ENCODE measurements at regions not wholly inside any gene's neighbourhood (a gene's known extent, or its start where the extent isn't known, plus 50 kb on each side); places are given as distances from the start of the nearest gene placed in this dataset.

- 94% methylated on average over 13 of the region's 13 CpGs for WGBS (ENCODE audit: low lambda C conversion rate, missing lambda C conversion rate)
- Histone ChIP-seq H3K9me3 (ENCODE audit: low read depth) (no peaks in the 10 kb centered on the region), H2AFZ (no peak overlapping the region), H3K4me1 (ENCODE audit: insufficient read depth) (no peaks in the 10 kb centered on the region), H3K27me3 (no peaks in the 10 kb centered on the region), H3K27ac (no peak overlapping the region), H3K9me2 (replicated peaks; ENCODE audit: insufficient read depth) (no peaks in the 10 kb centered on the region), H3K4me2 (no peak overlapping the region), H4K20me1 (ENCODE audit: insufficient read depth, poor library complexity, severe bottlenecking) (no peaks in the 10 kb centered on the region), H3K36me3 (replicated peaks; ENCODE audit: insufficient read depth, low read depth) (no peaks in the 10 kb centered on the region), H3K4me3 (no peak overlapping the region), H3K79me2 (no peaks in the 10 kb centered on the region)
- no peak for DNase-seq (ENCODE audit: low spot score)
- no peak for TF ChIP-seq EZH2phosphoT487 (IDR thresholded peaks at IDR 0.05; ENCODE audit: low read depth, severe bottlenecking, unreplicated experiment)
These were observed 1950.0 kb upstream of the IGFBP7 start for GRCh38 chr4:59060002-59060846.

- Histone ChIP-seq H3K36me3 (replicated peaks; ENCODE audit: insufficient read depth, low read depth) (no peaks in the 10 kb centered on the region), H3K4me2 (no peak overlapping the region), H3K79me2 (no peaks in the 10 kb centered on the region), H2AFZ (no peak overlapping the region), H3K27ac (no peak overlapping the region), H4K20me1 (ENCODE audit: insufficient read depth, poor library complexity, severe bottlenecking) (no peaks in the 10 kb centered on the region), H3K27me3 (no peaks in the 10 kb centered on the region), H3K9me2 (replicated peaks; ENCODE audit: insufficient read depth) (no peaks in the 10 kb centered on the region), H3K9me3 (ENCODE audit: low read depth) (no peaks in the 10 kb centered on the region), H3K4me1 (ENCODE audit: insufficient read depth) (no peaks in the 10 kb centered on the region), H3K4me3 (no peak overlapping the region)
- 68% methylated on average over 2 of the region's 2 CpGs for WGBS (ENCODE audit: low lambda C conversion rate, missing lambda C conversion rate)
- DNase-seq (ENCODE audit: low spot score), result no peak
- TF ChIP-seq EZH2 (IDR thresholded peaks at IDR 0.05; ENCODE audit: borderline replicate concordance), result no peak
- TF ChIP-seq EZH2phosphoT487 (IDR thresholded peaks at IDR 0.05; ENCODE audit: low read depth, severe bottlenecking, unreplicated experiment), result no peak
- TF ChIP-seq CTCF (IDR thresholded peaks at IDR 0.05; ENCODE audit: poor library complexity), result no peak
These were observed 1950.7 kb upstream of the IGFBP7 start for GRCh38 chr4:59060895-59061294.

GRCh38 chr4:59063015-59063720, 1953.0 kb upstream of the IGFBP7 start:
- H4K20me1 ChIP-seq (ENCODE audit: insufficient read depth, poor library complexity, severe bottlenecking), result no peaks in the 10 kb centered on the region
- no peak for DNase-seq (ENCODE audit: low spot score)
- no peak overlapping the region for H3K4me3 ChIP-seq
- 86% methylated on average over 4 of the region's 4 CpGs for WGBS (ENCODE audit: low lambda C conversion rate, missing lambda C conversion rate)
- H3K36me3 ChIP-seq (replicated peaks; ENCODE audit: insufficient read depth, low read depth), result no peaks in the 10 kb centered on the region
- H3K4me2 ChIP-seq, result no peak overlapping the region
- no peaks in the 10 kb centered on the region for H3K9me3 ChIP-seq (ENCODE audit: low read depth)
- H3K79me2 ChIP-seq, result no peaks in the 10 kb centered on the region
- no peaks in the 10 kb centered on the region for H3K27me3 ChIP-seq
- H3K27ac ChIP-seq, result no peak overlapping the region
- H3K9me2 ChIP-seq (replicated peaks; ENCODE audit: insufficient read depth), result no peaks in the 10 kb centered on the region
- H3K4me1 ChIP-seq (ENCODE audit: insufficient read depth), result no peaks in the 10 kb centered on the region
- H2AFZ ChIP-seq, result no peak overlapping the region
- TF ChIP-seq EZH2phosphoT487 (IDR thresholded peaks at IDR 0.05; ENCODE audit: low read depth, severe bottlenecking, unreplicated experiment) (no peak), CTCF (IDR thresholded peaks at IDR 0.05; ENCODE audit: poor library complexity) (no peak), EZH2 (IDR thresholded peaks at IDR 0.05; ENCODE audit: borderline replicate concordance) (no peak)

Measured in hepatocyte (in vitro differentiated cells).